ENCODE measurements at regions not wholly inside any gene's neighbourhood (a gene's known extent, or its start where the extent isn't known, plus 50 kb on each side); places are given as distances from the start of the nearest gene placed in this dataset.

- no peak for TF ChIP-seq POLR2A (IDR thresholded peaks at IDR 0.05; ENCODE audit: low read length)
- TF ChIP-seq GATA1 (IDR thresholded peaks at IDR 0.05; ENCODE audit: low read depth, low read length): no peak
Observed at GRCh38 chr3:4036046-4036445, 236.8 kb downstream of the LRRN1 start.
